CD14-positive monocyte (primary cell): ENCODE measurements at regions not wholly inside any gene's neighbourhood (a gene's known extent, or its start where the extent isn't known, plus 50 kb on each side); places are given as distances from the start of the nearest gene placed in this dataset.

Experiments
- DNase-seq, 3 donors: peaks; one replicate each; pipeline ENCODE4 v3.0.0-alpha.2; 2011 to 2022
- H2AFZ ChIP-seq: 2 replicates; pipeline ENCODE4 v1.6.0; 2012; ENCODE audit warnings: mild to moderate bottlenecking, low read depth, low read length, inconsistent platforms; ENCODE audit not compliant: insufficient read depth, poor library complexity, severe bottlenecking
- H3K27ac ChIP-seq, 2 donors: 1 replicate in 1 of 2; 2 replicates in 1 of 2; pipeline ENCODE4 v1.5.1; 2012 to 2013; ENCODE audit warnings: low read length in 2 of 2, control low read depth in 1 of 2, inconsistent platforms in 1 of 2, low read depth in 1 of 2, mild to moderate bottlenecking in 1 of 2
- H3K27me3 ChIP-seq, 2 donors: one replicate each; pipeline versions ENCODE4 v1.6.0 to v1.6.1; 2011 to 2013; ENCODE audit warnings: low read length in 2 of 2; ENCODE audit not compliant: control insufficient read depth in 2 of 2, insufficient read depth in 2 of 2
- H3K36me3 ChIP-seq, 2 donors: replicated peaks in 1 of 2; 1 replicate in 1 of 2; 2 replicates in 1 of 2; pipeline versions ENCODE4 v1.5.1 to v1.6.1; 2012 to 2013; ENCODE audit warnings: low read length in 2 of 2, control low read depth in 1 of 2, inconsistent platforms in 1 of 2, mild to moderate bottlenecking in 1 of 2; ENCODE audit not compliant: insufficient read depth in 2 of 2, control insufficient read depth in 1 of 2
- H3K4me1 ChIP-seq, 2 donors: 1 replicate in 1 of 2; 2 replicates in 1 of 2; pipeline versions ENCODE4 v1.5.1 to v1.6.1; 2012 to 2013; ENCODE audit warnings: low read length in 2 of 2, control low read depth in 1 of 2, inconsistent platforms in 1 of 2, mild to moderate bottlenecking in 1 of 2, moderate library complexity in 1 of 2; ENCODE audit not compliant: insufficient read depth in 2 of 2, control insufficient read depth in 1 of 2
- H3K4me2 ChIP-seq: replicated peaks from 2 replicates; pipeline ENCODE3; 2012; ENCODE audit warnings: low read length, moderate library complexity, mild to moderate bottlenecking; ENCODE audit not compliant: poor library complexity, severe bottlenecking; ENCODE audit errors: extremely low read depth
- H3K4me3 ChIP-seq, 3 experiments: fragments of 200-600 bp in 1 of 3; sonication (generic) in 1 of 3; replicated peaks in 1 of 3; 1 replicate in 2 of 3; 2 replicates in 1 of 3; pipeline ENCODE4 v1.5.1; 2011 to 2013; ENCODE audit warnings: low read length in 3 of 3, mild to moderate bottlenecking in 3 of 3, control low read depth in 2 of 3, low read depth in 2 of 3, inconsistent platforms in 1 of 3, moderate library complexity in 1 of 3
- H3K79me2 ChIP-seq: 2 replicates; pipeline ENCODE4 v1.6.0; 2012; ENCODE audit warnings: mild to moderate bottlenecking, control low read depth, inconsistent platforms, low read length, moderate library complexity; ENCODE audit not compliant: insufficient read depth
- H3K9ac ChIP-seq: 2 replicates; pipeline ENCODE4 v1.6.0; 2017; ENCODE audit warnings: low read length, mild to moderate bottlenecking; ENCODE audit not compliant: insufficient read depth, poor library complexity, severe bottlenecking
- H3K9me3 ChIP-seq, 2 donors: replicated peaks in 1 of 2; 1 replicate in 1 of 2; 2 replicates in 1 of 2; pipeline versions ENCODE4 v1.5.1 to v1.6.1; 2012 to 2013; ENCODE audit warnings: low read length in 2 of 2, control low read depth in 1 of 2; ENCODE audit not compliant: control insufficient read depth in 1 of 2, insufficient read depth in 1 of 2
- H4K20me1 ChIP-seq: 2 replicates; pipeline ENCODE4 v1.6.0; 2012; ENCODE audit warnings: mild to moderate bottlenecking, low read length, control low read depth, moderate library complexity; ENCODE audit not compliant: insufficient read depth
- H3K27ac Mint-ChIP-seq, 7 donors: one replicate each; pipeline ENCODE4 v1.8.0; 2020; ENCODE audit warnings: mild to moderate bottlenecking in 7 of 7, mixed read lengths in 7 of 7, moderate library complexity in 6 of 7, inconsistent platforms in 2 of 7
- H3K27me3 Mint-ChIP-seq, 3 donors: one replicate each; pipeline ENCODE4 v1.8.0; 2021 to 2022; ENCODE audit warnings: low read depth in 3 of 3, mild to moderate bottlenecking in 3 of 3, mixed read lengths in 3 of 3, moderate library complexity in 3 of 3, inconsistent platforms in 1 of 3
- H3K36me3 Mint-ChIP-seq, 2 donors: one replicate each; pipeline ENCODE4 v1.8.0; 2020; ENCODE audit warnings: mixed read lengths in 2 of 2, inconsistent platforms in 1 of 2, mild to moderate bottlenecking in 1 of 2
- H3K4me1 Mint-ChIP-seq: one replicate; pipeline ENCODE4 v1.8.0; 2020; ENCODE audit warnings: mild to moderate bottlenecking, mixed read lengths
- H3K4me3 Mint-ChIP-seq, 2 donors: one replicate each; pipeline ENCODE4 v1.8.0; 2020; ENCODE audit warnings: mild to moderate bottlenecking in 2 of 2, mixed read lengths in 2 of 2, moderate library complexity in 1 of 2
- H3K9me3 Mint-ChIP-seq, 7 donors: one replicate each; pipeline ENCODE4 v1.8.0; 2020 to 2022; ENCODE audit warnings: mixed read lengths in 7 of 7, mild to moderate bottlenecking in 6 of 7, moderate library complexity in 6 of 7, inconsistent platforms in 2 of 7
- WGBS: methylation state at CpG from one replicate; pipeline ENCODE4 v1.1.5; 2013; ENCODE audit warnings: missing lambda C conversion rate; ENCODE audit not compliant: insufficient coverage; 5-methylcytosine and 5-hydroxymethylcytosine counted together
- intact Hi-C, 2 donors: fragments of 100-400 bp; cut with micrococcal nuclease; formaldehyde crosslinking; loops; one replicate each; pipeline versions ENCODE4 v1.15.0 to v1.15.1; 2023
- TF ChIP-seq, protein P1 (sequence below): fragments of 200-600 bp; IDR thresholded peaks from one replicate; pipeline ENCODE4 v1.8.0; 2022; ENCODE audit warnings: antibody characterized with exemption, mild to moderate bottlenecking

DNA sequence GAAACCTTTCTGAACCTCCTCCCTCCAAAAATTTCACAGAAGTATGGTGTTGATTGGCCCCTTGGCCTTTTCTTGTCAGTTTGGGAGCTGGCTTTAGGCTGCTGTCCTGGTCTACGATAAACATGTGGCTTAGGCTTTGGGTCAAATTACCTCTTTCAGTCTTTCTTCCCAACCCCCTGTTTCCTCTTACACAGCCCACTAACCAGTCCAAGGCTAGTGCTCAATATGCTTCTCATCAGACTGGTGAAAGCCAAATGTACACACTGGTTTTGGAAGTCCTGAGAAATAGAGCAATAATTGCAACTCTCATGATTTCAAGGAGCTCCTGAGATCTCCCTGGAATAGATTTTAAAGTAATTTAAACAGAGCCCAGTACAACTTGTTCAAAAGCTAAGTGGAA lies 933.7 kb upstream of the GJE1 start:
- no peaks in the 10 kb centered on the region for H4K20me1 ChIP-seq
- H3K79me2 ChIP-seq = no peaks in the 10 kb centered on the region
- H3K4me3 ChIP-seq = no peak overlapping the region
- no peak overlapping the region for H3K4me3 Mint-ChIP-seq
- DNase-seq = no peak
- no peaks in the 10 kb centered on the region for H3K36me3 ChIP-seq
- intact Hi-C loops = no loop called here
- no peaks in the 10 kb centered on the region for H3K36me3 Mint-ChIP-seq
- peaks cover 3 to 30% (median 14%) of the 10 kb centered on the region in 7 donors for H3K9me3 Mint-ChIP-seq
- peaks cover 0 to 2% (median 0%) of the 10 kb centered on the region in 3 donors for H3K27me3 Mint-ChIP-seq
- TF ChIP-seq, protein P1, sequence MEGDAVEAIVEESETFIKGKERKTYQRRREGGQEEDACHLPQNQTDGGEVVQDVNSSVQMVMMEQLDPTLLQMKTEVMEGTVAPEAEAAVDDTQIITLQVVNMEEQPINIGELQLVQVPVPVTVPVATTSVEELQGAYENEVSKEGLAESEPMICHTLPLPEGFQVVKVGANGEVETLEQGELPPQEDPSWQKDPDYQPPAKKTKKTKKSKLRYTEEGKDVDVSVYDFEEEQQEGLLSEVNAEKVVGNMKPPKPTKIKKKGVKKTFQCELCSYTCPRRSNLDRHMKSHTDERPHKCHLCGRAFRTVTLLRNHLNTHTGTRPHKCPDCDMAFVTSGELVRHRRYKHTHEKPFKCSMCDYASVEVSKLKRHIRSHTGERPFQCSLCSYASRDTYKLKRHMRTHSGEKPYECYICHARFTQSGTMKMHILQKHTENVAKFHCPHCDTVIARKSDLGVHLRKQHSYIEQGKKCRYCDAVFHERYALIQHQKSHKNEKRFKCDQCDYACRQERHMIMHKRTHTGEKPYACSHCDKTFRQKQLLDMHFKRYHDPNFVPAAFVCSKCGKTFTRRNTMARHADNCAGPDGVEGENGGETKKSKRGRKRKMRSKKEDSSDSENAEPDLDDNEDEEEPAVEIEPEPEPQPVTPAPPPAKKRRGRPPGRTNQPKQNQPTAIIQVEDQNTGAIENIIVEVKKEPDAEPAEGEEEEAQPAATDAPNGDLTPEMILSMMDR = no peak
- H3K27me3 ChIP-seq = no peaks in the 10 kb centered on the region
- H3K27ac Mint-ChIP-seq = no peak overlapping the region
- no peaks in the 10 kb centered on the region for H3K4me1 ChIP-seq
- H3K4me1 Mint-ChIP-seq = no peaks in the 10 kb centered on the region
- no peak overlapping the region for H2AFZ ChIP-seq
- H3K27ac ChIP-seq = no peak overlapping the region
- 83% methylated on average over 1 of the region's 1 CpG for WGBS
- no peak overlapping the region for H3K9ac ChIP-seq
- H3K4me2 ChIP-seq = no peak overlapping the region
- peaks cover 15 to 23% of the 10 kb centered on the region in 2 donors for H3K9me3 ChIP-seq

DNA sequence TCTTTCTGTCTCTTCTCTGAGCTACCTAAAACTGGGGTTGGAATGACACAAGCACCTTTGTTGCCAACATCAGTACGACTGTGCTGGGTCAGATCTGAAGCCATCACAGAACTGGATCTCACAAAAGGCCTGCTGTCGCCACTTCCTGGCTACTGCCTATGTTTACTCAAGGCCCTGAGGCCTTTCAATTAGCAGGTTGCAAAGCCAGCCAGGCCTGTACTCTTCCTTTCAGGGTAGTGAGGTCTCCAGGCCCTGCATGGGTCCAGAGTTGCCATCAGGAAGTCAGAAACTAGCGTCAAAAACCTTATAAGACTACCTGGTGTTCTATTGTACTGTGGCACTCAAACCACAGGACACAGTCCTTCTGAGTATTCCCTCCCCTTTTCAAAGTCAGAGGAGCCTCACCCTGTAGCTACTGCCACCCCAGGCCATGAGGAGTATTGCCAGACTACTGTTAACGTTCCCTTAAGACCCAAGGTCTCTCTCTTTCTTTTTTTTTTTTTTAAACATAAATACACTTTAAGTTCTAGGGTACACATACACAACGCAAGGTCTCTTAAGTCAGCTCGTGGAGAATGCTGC lies 937.4 kb upstream of the GJE1 start:
- H3K27ac ChIP-seq = no peak overlapping the region
- no peaks in the 10 kb centered on the region for H3K4me1 ChIP-seq
- Mint-ChIP-seq H3K4me3 (no peak overlapping the region), H3K9me3 (peaks cover 5 to 35% (median 13%) of the 10 kb centered on the region in 7 donors), H3K27ac (peak overlapping the region in 1 of 7 donors; percentile 39), H3K27me3 (peaks cover 0 to 2% (median 0%) of the 10 kb centered on the region in 3 donors), H3K36me3 (no peaks in the 10 kb centered on the region), H3K4me1 (no peaks in the 10 kb centered on the region)
- H3K4me2 ChIP-seq = no peak overlapping the region
- H3K9me3 ChIP-seq = peaks cover 19 to 30% of the 10 kb centered on the region in 2 donors
- no peaks in the 10 kb centered on the region for H3K27me3 ChIP-seq
- no peaks in the 10 kb centered on the region for H3K79me2 ChIP-seq
- H2AFZ ChIP-seq = no peak overlapping the region
- DNase-seq = no peak
- no peaks in the 10 kb centered on the region for H3K36me3 ChIP-seq
- no peak overlapping the region for H3K9ac ChIP-seq
- TF ChIP-seq, protein P1 = no peak
- intact Hi-C loops = no loop called here
- H4K20me1 ChIP-seq = no peaks in the 10 kb centered on the region
- no peak overlapping the region for H3K4me3 ChIP-seq
- 96% methylated on average over 5 of the region's 6 CpGs for WGBS
